HFF-Myc (cell line): ENCODE measurements at regions not wholly inside any gene's neighbourhood (a gene's known extent, or its start where the extent isn't known, plus 50 kb on each side); places are given as distances from the start of the nearest gene placed in this dataset.

ENCODE experiments used
- DNase-seq: peaks from one replicate; pipeline ENCODE4 v3.0.0-alpha.2; 2011; ENCODE audit warnings: low read depth; ENCODE audit errors: extremely low read depth
- H3K4me3 ChIP-seq: replicated peaks from 2 replicates; pipeline ENCODE4 v1.5.1; 2011; ENCODE audit warnings: low read depth, mild to moderate bottlenecking, control low read depth, low read length
- CTCF ChIP-seq: IDR thresholded peaks from 2 replicates; pipeline ENCODE4 v1.5.1; 2012; ENCODE audit warnings: mild to moderate bottlenecking, low read depth, low read length, control low read depth; ENCODE audit errors: missing control alignments

- no peak for TF ChIP-seq CTCF
- DNase-seq, result no peak
- no peak overlapping the region for H3K4me3 ChIP-seq
Observed at GRCh38 chr2:7672685-7673071, 755.5 kb downstream of the RNF144A start.

DNA sequence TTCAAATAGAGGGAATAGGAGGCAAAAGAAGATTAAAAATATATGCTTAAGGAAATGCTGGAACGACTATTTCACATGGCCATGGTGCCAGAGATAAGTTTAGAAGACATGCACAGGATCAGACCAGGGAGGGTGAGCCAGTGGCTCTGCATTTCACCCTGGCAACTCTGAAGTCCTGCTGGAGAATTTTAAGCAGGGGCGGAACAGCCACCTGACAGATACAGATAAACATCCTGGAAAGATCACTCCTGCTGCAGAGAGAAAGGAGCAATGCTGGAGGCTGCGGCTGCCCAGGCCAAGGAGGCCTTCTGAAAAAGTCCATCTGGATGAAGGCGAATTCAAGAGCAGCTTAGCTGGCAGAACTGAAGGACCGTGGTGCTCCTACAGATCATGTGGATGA lies 755.9 kb downstream of the RNF144A start:
- DNase-seq, result no peak
- no peak for TF ChIP-seq CTCF
- H3K4me3 ChIP-seq, result no peak overlapping the region

DNA sequence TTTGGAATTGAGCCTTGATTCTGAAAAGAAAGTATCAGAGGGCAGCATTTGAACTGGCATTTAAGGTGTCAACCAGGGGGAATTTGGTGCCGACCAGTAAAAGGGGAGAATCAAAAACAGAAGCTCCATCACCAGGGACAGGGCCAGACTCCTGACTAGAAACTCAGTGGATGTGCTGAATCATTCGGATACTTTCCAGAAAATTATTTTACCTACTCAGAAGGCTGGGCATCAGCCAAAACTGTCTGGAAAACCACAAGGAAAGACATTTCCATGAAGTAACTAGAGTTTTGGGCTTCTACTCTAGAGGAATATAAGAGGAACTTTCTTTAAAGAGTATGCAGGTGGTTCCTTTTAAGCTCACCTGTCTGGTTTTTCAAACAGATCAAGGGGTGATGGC lies 756.6 kb downstream of the RNF144A start:
- no peak for TF ChIP-seq CTCF
- DNase-seq, result no peak
- no peak overlapping the region for H3K4me3 ChIP-seq

GRCh38 chr2:7674606-7675005 lies 757.4 kb downstream of the RNF144A start:
- H3K4me3 ChIP-seq, result no peak overlapping the region
- no peak for TF ChIP-seq CTCF
- DNase-seq, result no peak

GRCh38 chr2:7676714-7677113 lies 759.5 kb downstream of the RNF144A start:
- no peak overlapping the region for H3K4me3 ChIP-seq
- no peak for TF ChIP-seq CTCF
- no peak for DNase-seq

DNA sequence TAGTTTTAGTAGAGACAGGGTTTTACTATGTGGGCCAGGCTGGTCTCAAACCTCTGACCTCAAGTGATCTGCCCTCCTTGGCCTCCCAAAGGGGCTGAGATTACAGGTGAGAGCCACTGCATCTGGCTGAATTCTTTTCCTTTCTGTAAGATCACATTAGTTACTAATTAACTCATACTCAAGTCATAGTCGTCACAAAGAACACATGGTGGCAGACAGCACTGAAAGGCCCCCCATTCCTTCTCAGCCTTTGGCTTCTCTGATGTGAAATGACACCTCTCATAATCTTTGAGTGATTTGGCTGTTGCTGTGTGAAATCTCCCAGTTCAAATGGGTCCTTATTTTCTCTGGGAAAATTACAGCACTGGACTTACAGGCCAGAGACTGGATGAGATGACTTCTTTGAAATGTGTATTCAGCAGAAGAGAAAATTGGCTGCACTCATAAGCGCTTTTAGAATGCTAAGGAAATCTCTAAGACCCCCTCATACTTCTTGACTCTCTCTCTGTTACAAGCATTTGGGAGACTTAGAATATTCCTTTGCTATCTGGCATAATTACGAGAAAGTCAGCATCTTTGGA lies 764.8 kb downstream of the RNF144A start:
- TF ChIP-seq CTCF, result no peak
- no peak for DNase-seq
- no peak overlapping the region for H3K4me3 ChIP-seq

DNA sequence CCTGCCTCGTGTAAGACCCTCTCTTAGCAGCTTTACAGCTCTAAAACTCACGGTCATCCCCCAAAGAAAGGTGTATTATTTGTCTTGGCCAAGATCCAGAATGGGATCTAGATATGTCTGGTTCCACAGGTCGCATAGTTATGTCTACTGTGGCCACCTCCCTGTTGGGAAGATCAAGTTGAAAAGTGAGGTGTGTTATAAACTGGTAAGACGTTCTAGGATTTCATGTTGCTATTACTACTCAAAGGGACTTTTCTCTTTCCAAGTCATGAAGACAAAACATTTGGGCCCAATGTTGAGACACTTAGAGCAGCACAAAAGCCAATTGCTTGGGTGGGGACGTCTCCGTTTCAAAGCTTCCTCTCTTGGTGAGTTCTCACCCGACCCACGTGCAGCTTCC lies 766.0 kb downstream of the RNF144A start:
- no peak for DNase-seq
- no peak for TF ChIP-seq CTCF
- H3K4me3 ChIP-seq, result no peak overlapping the region
